ENCODE measurements at regions not wholly inside any gene's neighbourhood (a gene's known extent, or its start where the extent isn't known, plus 50 kb on each side); places are given as distances from the start of the nearest gene placed in this dataset.

DNA sequence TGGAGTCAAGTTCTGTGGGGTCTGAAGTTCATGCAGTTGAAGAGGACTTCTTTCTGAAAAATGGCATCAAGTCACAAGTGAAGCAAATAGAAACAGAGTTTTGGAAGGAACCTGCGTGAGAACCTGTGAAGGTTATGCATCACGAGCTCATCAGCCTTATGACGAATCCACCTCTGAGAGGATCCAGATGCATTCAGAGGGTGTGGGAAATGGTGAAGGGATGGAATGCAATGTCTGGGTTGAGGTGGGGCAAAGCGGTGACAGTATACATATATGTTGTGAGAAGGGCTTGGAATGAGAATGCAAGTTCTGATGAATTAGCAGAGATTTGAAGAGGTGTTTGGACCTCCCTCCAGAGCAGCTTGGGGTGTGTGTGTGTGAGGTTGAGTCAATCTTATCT, 382.1 kb upstream of the TBL1XR1 start:
- DNase-seq = no peak

DNA sequence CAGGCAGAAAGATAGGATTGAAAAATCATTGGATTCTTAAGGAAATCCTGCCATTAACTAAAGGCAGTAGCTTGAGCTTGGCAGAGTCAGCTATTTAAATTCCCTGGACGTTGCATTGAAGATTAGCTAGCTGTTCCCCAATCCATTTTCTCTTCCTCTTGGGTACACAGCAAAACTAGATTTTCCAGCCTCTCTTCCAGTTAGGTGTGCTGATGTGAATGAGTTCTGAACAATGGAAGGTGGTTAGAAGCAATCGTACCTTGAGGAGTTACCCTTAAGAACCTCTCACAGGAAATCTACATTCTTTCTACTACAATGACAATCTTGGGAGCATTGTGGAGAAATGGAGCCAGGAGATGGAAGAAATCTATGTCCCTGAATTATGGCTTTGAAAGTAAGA, 383.2 kb upstream of the TBL1XR1 start:
- DNase-seq = no peak

DNA sequence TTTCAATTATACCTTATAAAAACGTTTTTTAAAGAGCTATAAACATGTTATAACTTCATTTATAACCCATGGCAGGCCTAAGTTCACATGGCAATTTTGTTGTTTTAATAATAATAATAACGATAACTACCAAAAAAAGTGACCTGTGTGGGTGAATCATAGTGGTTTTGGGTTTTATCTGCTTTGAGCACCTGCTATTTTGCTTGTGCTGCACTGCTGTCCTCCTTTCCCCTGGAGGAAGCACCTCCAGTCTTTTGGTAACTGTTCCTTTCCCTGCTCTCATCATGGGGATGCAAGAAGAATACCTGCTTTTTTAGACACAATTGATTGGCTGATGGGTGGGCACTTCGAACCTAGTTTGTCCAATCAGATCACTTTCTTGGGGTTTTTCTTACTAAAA, 388.0 kb upstream of the TBL1XR1 start:
- DNase-seq = no peak

DNA sequence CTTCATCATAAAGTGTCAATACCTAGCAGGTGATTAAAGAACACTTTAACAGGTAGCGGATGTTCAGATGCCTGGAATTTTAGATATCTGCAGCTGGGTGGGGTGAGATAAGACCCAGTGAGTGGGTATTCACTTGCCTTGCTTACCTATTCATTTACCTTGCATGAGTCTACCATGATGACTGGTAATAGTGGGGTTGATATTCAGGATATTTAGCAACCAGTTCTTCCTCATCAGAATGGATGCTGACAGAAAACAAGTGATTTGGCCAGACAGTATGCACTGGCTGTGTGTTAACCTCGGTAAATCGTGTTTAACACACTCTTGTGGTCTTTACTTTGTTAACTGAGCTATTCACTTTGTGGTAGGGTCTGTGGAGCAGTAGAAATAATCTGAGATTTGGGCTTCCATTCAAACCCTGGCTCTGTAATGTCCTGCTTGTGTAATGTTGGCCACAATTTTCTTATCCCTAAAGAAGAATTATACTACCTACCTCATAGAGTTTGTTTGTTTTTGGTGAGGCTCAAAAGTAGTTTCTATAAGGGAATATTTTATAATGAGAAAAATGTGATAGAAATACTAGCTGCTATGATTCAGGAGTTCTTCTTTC, 391.9 kb upstream of the TBL1XR1 start:
- no peak for DNase-seq

GRCh38 chr3:177589911-177590381, 392.7 kb upstream of the TBL1XR1 start:
- DNase-seq = no peak

DNA sequence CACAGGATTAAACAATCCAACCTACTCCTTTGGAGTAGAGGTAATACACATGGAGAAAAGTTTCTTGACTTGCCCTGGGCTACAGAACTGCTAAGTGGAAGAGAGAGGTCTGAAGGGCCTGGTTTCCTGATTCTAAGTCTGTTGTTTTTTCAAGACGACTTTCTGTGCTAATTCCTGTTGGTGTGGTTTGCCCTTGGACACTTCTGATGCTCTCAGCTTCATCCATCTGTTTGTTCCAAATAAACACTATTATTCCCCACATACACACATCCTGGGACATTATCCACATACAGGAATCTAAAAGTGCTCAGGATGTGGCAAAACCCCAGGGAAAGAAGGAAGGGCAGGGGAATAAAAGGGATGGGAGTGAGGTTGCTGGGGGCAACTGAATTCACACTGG, 393.5 kb upstream of the TBL1XR1 start:
- no peak for DNase-seq

- DNase-seq = no peak
Observed at GRCh38 chr3:177591379-177591778, 394.1 kb upstream of the TBL1XR1 start.

DNA sequence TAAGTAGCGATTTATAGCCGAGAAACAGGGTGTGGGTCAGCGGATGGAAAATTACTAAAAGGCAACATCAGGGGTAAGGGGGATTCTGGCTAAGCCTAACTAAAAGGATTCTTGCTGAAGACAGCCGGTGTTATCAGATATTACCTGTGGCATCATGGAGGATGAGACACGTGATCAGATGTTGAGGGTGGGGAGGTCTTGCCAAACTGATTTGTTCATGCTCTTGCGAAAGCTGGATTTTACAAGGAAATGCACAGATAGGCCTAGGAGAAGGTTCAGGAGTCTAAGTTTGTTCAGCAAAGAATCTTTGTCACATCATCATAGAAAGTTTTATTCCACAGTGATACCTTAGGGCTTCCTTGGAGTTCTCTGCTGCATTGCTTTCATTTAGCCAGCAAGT, 396.8 kb upstream of the TBL1XR1 start:
- peak; percentile 9 for DNase-seq

DNA sequence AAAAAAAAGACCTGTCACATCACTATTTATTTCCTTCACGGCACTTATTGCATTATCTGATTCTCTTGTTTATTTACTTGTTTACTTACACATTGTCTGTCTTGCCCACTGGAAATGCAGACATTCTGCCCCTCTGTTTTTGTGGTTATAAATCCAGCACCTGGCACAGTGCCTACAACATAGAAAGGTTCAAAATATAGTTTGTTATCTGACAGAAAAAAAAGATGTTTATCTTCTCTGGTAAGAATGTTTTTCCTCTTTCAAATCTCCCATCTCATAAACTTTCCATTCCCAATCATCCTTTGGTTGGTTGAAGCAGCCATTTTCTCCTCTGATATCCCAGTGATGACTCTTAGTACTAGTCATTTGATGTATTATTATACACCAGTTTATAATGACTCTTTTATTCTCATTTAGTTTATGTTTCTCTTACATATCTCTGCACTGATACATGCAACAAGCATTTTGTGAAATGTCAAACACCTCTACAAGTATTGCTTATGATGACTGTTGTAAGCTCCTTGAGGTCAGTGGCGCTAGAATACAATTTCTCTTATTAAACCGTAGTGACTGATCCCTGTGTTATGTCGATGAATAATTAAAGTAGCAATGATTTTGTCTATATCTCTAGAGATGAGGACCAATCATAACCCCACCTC, 398.4 kb upstream of the TBL1XR1 start:
- no peak for DNase-seq

GRCh38 chr3:177596248-177596815, 399.1 kb upstream of the TBL1XR1 start:
- DNase-seq = no peak

- DNase-seq = no peak
Observed at GRCh38 chr3:177596816-177597271, 399.6 kb upstream of the TBL1XR1 start.

DNA sequence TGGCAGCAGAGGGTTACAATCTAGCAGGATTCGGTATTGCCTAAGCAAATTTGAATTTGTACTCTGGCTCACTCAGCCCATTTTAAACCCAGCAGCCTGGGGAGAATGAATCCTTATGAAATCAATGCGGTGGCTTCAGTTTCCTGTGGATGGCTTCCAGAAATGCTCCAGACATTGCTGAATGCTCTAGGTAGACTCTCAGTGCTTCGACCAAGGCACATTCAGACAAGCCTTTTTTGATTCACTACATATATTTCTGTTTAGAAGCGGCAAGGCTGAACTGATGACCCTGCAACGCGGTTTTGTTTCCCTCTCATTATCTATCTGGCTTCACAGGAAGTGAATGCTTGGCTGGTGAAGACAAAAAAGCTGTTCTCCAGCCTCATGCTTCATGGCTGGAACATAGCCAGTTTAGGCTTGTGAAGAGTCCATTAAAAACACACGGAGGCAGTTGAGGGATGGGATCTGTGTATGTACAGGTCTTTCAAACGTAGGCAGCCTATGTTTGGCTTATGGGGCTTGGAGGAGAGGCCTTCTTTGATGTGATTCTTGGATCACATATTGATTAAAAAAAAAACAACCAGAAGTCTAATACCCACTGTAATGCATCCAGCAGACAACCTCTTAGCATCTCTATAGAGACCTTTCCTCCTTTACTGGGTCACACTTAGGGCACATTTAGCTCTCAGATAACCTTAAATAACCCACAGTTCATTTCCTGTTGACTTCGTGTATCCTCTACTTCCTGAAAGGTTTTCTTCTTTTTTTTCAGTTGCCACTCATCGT, 400.2 kb upstream of the TBL1XR1 start:
- DNase-seq = peak; percentile 41

DNA sequence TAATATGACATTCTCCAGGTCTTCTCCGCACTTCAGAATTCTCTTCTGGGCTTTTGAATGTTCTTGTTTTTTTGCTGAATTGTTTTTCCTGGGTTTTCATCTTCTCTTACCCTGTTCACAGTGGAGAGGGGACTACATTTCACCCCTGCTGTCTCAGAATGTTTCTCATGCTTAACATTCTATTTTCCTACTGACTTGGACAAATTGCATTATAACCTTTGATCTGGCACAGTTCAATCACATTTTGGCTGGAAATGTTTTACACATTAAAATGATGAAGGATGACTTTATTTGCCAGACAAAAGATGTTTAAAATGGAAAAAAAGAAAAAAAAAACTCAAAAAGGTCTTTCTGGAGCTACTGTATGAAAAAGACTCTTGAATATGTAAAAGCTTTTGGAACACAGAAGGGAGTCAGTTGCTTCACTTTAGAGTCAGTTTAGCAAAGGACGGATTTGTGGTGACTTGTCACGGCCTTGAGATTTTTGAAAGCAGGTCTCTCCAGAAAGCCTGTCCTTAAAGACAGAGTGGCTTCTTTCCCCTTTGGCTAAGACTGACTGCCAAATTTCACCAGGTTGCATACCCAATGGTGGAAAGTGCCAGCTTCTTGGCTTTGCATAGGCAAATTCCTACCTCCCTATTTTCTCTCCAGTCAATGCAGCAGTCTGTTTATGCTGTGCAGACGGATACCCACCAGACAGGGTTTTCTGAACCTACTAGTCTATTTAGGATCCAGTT, 401.0 kb upstream of the TBL1XR1 start:
- no peak for DNase-seq

- DNase-seq = no peak
Observed at GRCh38 chr3:177599326-177599725, 402.0 kb upstream of the TBL1XR1 start.

DNA sequence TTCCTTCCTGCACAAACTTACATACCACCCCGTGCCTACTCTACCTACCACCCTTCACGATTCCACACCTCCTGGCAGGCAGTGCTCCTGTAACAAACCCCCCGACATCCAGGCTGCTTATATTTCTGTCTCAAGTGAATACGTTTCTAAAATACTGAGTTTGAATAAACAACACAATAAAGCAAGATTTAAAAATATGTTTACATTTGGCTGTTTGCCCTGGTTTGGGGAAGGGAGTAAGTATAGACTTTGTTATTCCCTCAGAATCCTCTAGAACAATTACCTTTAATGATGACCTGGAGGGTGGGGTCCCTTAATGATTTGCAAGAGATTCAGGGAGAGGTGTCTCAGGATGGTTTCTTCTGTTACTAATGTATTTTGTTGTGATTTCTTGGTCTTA, 402.6 kb upstream of the TBL1XR1 start:
- no peak for DNase-seq

- DNase-seq = no peak
Observed at GRCh38 chr3:177600411-177600810, 403.1 kb upstream of the TBL1XR1 start.

DNA sequence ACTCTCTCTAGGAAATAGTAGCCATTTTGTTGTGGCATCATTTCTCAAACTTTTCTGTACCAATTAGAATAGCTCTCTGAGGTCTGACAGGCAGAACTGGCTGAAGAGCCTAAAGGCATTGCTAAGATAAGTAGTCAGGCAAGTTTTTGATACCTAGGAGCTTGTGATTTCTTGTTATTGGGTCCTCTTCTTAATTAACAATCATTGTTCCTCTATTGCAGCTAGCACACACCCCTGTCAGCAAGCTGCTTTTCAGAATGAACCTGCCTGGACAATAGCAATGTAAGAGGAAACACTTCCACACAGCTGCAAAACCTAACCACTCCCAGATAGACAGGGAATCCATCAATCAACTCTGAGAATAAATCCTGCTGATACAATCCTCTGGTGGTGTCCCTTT, 403.9 kb upstream of the TBL1XR1 start:
- DNase-seq = no peak

DNA sequence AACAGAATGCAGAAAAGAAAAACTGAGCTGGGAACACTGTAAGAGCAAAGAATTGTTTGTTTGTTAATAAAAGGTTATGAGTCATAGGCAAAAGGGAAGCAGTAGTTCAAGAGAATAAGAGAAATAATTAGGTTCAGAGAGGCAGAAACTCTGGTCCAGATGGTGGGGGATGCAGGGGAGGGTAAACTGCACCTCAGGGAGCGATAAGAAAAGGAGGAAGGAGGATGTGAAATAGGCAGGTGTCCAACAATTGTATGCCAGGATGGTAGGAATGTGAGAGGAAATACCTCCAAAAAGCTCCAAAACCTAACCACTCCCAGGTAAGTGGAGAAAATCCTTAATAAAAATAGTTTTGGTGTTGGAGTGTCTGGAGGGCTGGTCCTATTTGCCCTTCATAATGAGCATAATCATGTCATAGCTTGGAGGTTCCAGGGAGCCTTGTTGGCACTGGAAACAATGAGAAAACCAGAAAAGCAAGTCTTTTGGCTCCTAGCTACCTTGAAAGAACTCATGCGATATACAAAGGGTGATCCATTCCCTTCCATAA, 405.4 kb upstream of the TBL1XR1 start:
- peak; percentile 95 for DNase-seq

DNA sequence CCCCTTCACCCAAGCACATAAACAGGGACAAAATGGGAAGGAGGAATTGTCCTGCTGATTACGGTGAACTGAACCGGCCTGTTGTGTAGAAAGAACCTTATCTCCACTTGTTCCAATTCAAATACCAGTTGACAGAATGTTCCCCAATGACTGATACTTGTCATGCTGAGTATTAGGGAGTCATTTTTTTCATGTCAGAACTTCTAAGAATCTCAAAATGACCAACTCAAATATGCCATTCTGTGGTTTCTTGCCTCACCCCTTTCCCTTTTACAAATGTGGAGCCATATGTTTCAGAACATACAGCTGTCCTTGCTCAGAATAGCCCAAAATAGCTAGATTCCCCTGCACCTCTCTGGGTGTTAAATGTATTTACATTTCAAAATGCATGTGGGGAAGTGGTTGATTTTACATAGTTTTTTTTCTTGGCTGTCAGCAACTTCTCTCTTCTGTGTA, 405.9 kb upstream of the TBL1XR1 start:
- no peak for DNase-seq

DNA sequence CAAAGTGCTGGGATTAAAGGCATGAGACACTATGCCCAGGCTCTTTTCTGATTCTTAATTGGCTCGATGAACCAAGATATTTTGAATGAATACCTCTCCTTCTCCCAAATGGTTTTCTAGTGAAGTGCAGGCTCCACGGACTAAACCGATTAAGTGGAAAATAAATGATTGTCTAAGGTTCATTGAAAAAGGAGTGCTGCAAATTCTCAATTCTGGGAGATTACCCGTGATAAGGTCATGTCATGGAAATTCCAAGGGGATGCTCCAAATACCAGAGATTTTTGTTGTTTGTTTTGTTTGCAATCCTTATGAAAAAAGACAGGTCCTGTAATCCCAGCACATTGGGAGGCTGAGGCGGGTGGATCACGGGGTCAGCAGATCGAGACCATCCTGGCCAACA, 406.9 kb upstream of the TBL1XR1 start:
- no peak for DNase-seq

DNA sequence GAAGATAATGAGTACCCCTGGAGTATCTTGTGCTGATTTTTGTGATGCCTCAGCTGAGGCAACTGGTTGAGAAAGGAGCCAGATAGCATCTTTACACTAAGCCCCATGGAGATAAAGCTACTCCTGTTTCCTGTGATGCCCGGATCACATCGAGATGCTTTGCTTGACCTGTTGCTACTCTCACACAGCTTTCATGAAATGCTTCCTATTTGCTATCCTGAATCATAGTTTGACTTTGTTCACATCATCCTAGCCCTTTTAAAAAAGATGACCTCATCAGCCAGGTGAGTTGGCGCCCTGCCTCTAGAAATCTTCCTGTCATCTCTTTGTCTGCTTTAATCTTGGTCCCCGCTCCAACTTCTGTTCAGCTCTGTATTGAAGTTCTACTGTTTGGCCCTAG, 409.6 kb upstream of the TBL1XR1 start:
- DNase-seq = no peak

DNA sequence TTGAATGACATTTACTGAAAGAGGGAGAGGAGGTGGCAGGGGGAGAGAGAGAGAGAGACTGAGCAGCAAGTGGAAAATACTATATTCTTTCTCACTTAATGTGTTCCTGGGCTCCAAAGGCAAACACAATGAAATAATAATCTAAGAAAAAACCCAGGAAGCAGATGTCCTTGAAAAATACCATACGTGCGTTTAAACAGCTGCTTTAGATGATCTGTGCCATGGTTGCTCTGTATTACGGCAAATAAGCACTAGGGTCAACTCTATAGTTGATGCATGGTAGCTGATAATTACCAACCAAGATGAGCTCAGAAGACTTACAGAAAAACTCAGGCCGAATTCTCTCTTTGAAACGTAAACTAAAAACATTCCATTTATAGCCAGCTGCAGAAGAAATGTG, 410.3 kb upstream of the TBL1XR1 start:
- peak; percentile 11 for DNase-seq

DNA sequence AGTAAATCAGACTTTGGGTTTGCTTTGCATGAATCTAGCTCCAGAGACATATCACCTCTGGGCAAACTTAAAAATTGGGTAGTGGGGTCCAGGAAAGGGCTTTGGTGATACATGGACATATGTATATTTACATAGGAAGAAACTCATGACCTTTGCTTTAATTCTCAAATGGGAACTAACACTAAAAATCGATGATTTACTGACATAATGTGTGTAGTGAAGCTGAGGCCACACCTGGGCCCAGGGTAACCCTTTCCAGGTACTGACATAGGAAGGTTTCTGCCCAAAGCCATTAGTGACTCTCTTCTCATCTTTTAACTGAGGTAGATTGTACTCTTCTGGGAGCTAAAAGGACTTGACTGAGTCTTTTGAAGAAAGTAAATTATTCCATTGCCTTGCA, 411.2 kb upstream of the TBL1XR1 start:
- no peak for DNase-seq
